MM.1S (cell line): ENCODE measurements at regions not wholly inside any gene's neighbourhood (a gene's known extent, or its start where the extent isn't known, plus 50 kb on each side); places are given as distances from the start of the nearest gene placed in this dataset.

ENCODE experiments used
- DNase-seq: peaks from one replicate; pipeline ENCODE4 v3.0.0-alpha.2; 2015
- H2AFZ ChIP-seq: fragments of 300-600 bp; sonication (generic); 2 replicates; pipeline ENCODE4 v1.6.0; 2016; ENCODE audit warnings: antibody characterized with exemption, low read length
- H3F3A ChIP-seq: fragments of 300-600 bp; sonication (generic); 2 replicates; pipeline ENCODE4 v1.6.1; 2016; ENCODE audit warnings: mild to moderate bottlenecking, antibody characterized with exemption, low read length, moderate library complexity, mixed read lengths; ENCODE audit not compliant: insufficient read depth
- H3K27ac ChIP-seq: fragments of 300-600 bp; sonication (generic); 2 replicates; pipeline ENCODE4 v1.5.1; 2016; ENCODE audit warnings: mild to moderate bottlenecking, low read length
- H3K27me3 ChIP-seq: fragments of 300-600 bp; sonication (generic); replicated peaks from 2 replicates; pipeline ENCODE4 v1.6.0; 2016; ENCODE audit warnings: low read length; ENCODE audit not compliant: insufficient read depth
- H3K36me3 ChIP-seq: fragments of 300-600 bp; sonication (generic); replicated peaks from 2 replicates; pipeline ENCODE4 v1.6.1; 2016; ENCODE audit warnings: mild to moderate bottlenecking, low read length, mixed read lengths; ENCODE audit not compliant: insufficient read depth
- H3K4me1 ChIP-seq: fragments of 300-600 bp; sonication (generic); 2 replicates; pipeline ENCODE4 v1.6.1; 2016; ENCODE audit warnings: low read length, mixed read lengths
- H3K4me2 ChIP-seq: fragments of 300-600 bp; sonication (generic); 2 replicates; pipeline ENCODE4 v1.6.0; 2016; ENCODE audit warnings: low read depth, low read length
- H3K4me3 ChIP-seq: fragments of 300-600 bp; sonication (generic); 2 replicates; pipeline ENCODE4 v1.5.1; 2016; ENCODE audit warnings: low read length, mixed read lengths
- H3K79me2 ChIP-seq: fragments of 300-600 bp; sonication (generic); 2 replicates; pipeline ENCODE4 v1.6.1; 2016; ENCODE audit warnings: mixed run types, low read length, mixed read lengths
- H3K9ac ChIP-seq: fragments of 300-600 bp; sonication (generic); 2 replicates; pipeline ENCODE4 v1.6.1; 2016; ENCODE audit warnings: low read length, mixed read lengths
- H3K9me2 ChIP-seq: fragments of 300-600 bp; sonication (generic); replicated peaks from 2 replicates; pipeline ENCODE4 v1.6.1; 2016; ENCODE audit warnings: mild to moderate bottlenecking, low read length, mixed read lengths; ENCODE audit not compliant: insufficient read depth
- H3K9me3 ChIP-seq: fragments of 300-600 bp; sonication (generic); replicated peaks from 2 replicates; pipeline ENCODE4 v1.6.1; 2016; ENCODE audit warnings: mild to moderate bottlenecking, low read length, mixed read lengths; ENCODE audit not compliant: insufficient read depth
- H4K20me1 ChIP-seq: fragments of 300-600 bp; sonication (generic); 2 replicates; pipeline ENCODE4 v1.6.1; 2016; ENCODE audit warnings: mild to moderate bottlenecking, low read length, moderate library complexity, mixed read lengths; ENCODE audit not compliant: insufficient read depth
- EZH2 ChIP-seq: fragments of 300-600 bp; sonication (generic); optimal IDR thresholded peaks from 2 replicates; pipeline ENCODE3; 2017; ENCODE audit warnings: low read depth, mild to moderate bottlenecking, antibody characterized with exemption, low read length, mixed read lengths
- EZH2phosphoT487 ChIP-seq: fragments of 300-600 bp; sonication (generic); IDR thresholded peaks from 2 replicates; pipeline ENCODE4 v1.6.1; 2018; ENCODE audit warnings: antibody characterized with exemption, low read length
- TF ChIP-seq, protein P1 (sequence below): fragments of 300-600 bp; sonication (generic); IDR thresholded peaks from 2 replicates; pipeline ENCODE4 v1.5.1; 2016; ENCODE audit warnings: antibody characterized with exemption, low read length, mixed read lengths

DNA sequence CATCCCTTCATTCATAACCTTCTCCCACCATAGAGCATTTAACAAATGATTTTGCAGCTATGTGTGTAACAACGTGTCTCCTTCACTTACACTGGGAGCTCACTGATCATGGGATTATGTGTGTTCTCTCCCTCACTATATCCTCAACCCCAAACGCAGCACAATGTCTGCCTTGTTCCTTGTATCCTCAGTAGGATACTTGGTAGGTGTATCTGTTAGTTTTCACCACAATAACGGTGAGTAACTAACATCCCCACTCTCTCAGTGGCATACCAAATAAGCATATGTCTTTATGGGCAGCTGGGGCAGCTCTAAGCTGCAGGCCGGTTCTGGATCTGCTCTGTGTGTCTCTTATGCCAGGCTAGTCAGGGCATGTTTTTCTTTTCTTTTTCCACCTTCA, 166.7 kb upstream of the PWP1 start:
- H3K9me3 ChIP-seq: no peaks in the 10 kb centered on the region
- no peak overlapping the region for H3K9ac ChIP-seq
- no peaks in the 10 kb centered on the region for H4K20me1 ChIP-seq
- no peaks in the 10 kb centered on the region for H3F3A ChIP-seq
- H3K4me1 ChIP-seq: peaks cover 9% of the 10 kb centered on the region
- no peak for DNase-seq
- no peaks in the 10 kb centered on the region for H3K79me2 ChIP-seq
- H3K4me2 ChIP-seq: no peak overlapping the region
- no peaks in the 10 kb centered on the region for H3K27me3 ChIP-seq
- no peaks in the 10 kb centered on the region for H3K9me2 ChIP-seq
- H2AFZ ChIP-seq: no peak overlapping the region
- no peak overlapping the region for H3K4me3 ChIP-seq
- TF ChIP-seq EZH2phosphoT487 (no peak), EZH2 (no peak)
- TF ChIP-seq, protein P1, sequence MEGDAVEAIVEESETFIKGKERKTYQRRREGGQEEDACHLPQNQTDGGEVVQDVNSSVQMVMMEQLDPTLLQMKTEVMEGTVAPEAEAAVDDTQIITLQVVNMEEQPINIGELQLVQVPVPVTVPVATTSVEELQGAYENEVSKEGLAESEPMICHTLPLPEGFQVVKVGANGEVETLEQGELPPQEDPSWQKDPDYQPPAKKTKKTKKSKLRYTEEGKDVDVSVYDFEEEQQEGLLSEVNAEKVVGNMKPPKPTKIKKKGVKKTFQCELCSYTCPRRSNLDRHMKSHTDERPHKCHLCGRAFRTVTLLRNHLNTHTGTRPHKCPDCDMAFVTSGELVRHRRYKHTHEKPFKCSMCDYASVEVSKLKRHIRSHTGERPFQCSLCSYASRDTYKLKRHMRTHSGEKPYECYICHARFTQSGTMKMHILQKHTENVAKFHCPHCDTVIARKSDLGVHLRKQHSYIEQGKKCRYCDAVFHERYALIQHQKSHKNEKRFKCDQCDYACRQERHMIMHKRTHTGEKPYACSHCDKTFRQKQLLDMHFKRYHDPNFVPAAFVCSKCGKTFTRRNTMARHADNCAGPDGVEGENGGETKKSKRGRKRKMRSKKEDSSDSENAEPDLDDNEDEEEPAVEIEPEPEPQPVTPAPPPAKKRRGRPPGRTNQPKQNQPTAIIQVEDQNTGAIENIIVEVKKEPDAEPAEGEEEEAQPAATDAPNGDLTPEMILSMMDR: no peak
- no peak overlapping the region for H3K27ac ChIP-seq
- H3K36me3 ChIP-seq: no peaks in the 10 kb centered on the region

DNA sequence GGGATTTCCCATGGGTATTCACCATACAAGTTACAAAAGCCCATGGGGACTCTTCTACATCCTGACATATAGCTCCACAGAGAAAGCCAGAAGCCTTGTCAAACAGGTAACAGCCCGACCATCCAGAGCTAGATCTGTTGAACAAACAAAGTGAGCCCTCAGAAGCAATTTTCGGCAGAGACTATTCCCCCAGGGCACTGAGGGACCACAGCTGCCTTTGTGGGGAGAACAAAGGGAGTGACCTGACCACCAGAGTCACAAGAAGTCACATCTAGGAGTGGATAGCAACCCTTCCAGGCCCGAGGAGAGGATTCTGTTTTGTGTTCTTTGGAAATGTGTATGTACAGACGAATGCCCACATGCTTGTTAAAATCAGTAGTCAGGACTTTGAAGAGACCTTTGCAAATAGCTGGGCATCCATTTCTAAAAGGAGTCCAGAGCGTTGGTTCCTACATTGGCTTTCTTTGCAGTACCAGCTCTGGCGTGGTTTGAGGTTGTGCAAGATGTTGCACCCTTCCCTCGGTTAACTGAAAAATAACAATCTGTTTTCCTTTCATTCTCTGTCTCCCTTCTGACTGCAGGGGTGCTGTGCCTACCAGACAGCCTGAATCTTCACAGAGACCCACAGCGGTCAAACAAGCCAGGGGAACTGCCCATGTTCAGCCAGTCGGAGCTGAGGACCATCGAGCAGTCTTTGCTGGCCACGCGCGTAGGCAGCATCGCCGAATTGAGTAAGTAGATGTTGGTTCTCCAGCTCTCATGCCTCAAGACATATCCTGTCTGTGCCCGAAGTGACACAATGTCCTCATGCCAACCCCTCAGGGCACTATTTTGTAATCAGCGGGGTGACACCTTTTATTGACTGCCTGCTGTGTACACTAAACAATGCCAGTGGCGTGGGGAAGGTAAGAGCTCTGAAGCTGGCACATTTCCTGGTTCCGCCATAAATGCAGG, 165.4 kb upstream of the PWP1 start:
- Histone ChIP-seq H3K27me3 (no peaks in the 10 kb centered on the region), H3K9ac (no peak overlapping the region), H2AFZ (no peak overlapping the region), H3K4me1 (peaks cover 8% of the 10 kb centered on the region), H4K20me1 (no peaks in the 10 kb centered on the region), H3K27ac (no peak overlapping the region), H3K4me3 (no peak overlapping the region), H3K9me3 (no peaks in the 10 kb centered on the region), H3K9me2 (no peaks in the 10 kb centered on the region), H3K4me2 (no peak overlapping the region), H3K79me2 (no peaks in the 10 kb centered on the region), H3K36me3 (no peaks in the 10 kb centered on the region), H3F3A (no peaks in the 10 kb centered on the region)
- TF ChIP-seq EZH2phosphoT487 (no peak), EZH2 (no peak)
- TF ChIP-seq, protein P1: no peak
- no peak for DNase-seq

DNA sequence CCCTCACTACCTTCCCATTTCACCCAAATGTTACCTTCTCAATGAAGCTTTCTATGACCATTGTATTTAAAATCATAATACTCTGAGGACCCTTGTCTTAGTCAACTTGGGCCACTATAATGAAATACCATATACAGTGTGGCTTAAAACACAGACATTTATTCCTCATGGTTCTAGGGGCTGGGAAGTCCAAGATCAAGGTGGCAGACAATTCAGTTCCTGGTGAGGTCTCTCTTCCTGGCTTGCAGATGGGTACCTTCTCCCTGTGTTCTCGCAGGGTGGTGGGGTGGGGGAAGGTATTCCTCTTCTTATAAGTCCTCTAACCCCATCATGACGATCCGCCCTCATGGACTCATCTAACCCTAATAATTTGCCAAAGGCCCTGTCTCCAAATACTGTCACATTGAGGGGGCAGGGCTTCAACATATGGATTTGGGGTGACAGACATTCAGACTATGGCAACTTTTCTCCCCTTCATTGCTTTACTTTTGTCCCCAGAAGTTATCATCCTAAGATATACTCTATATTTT, 163.7 kb upstream of the PWP1 start:
- TF ChIP-seq, protein P1: no peak
- TF ChIP-seq EZH2phosphoT487 (no peak), EZH2 (no peak)
- H3K4me2 ChIP-seq: no peak overlapping the region
- H3F3A ChIP-seq: no peaks in the 10 kb centered on the region
- no peak overlapping the region for H2AFZ ChIP-seq
- H3K9me3 ChIP-seq: no peaks in the 10 kb centered on the region
- H3K4me1 ChIP-seq: no peaks in the 10 kb centered on the region
- H3K27ac ChIP-seq: no peak overlapping the region
- no peaks in the 10 kb centered on the region for H3K79me2 ChIP-seq
- H3K4me3 ChIP-seq: no peak overlapping the region
- H4K20me1 ChIP-seq: no peaks in the 10 kb centered on the region
- DNase-seq: no peak
- H3K27me3 ChIP-seq: no peaks in the 10 kb centered on the region
- H3K9me2 ChIP-seq: no peaks in the 10 kb centered on the region
- no peak overlapping the region for H3K9ac ChIP-seq
- H3K36me3 ChIP-seq: no peaks in the 10 kb centered on the region
